ENCODE measurements at regions not wholly inside any gene's neighbourhood (a gene's known extent, or its start where the extent isn't known, plus 50 kb on each side); places are given as distances from the start of the nearest gene placed in this dataset.

GRCh38 chr5:175328176-175328575 lies 115.8 kb downstream of the DRD1 start:
- Mint-ChIP-seq H3K4me3 (no peak overlapping the region), H3K4me1 (ENCODE audit: unreplicated experiment) (no peaks in the 10 kb centered on the region), H3K9me3 (no peaks in the 10 kb centered on the region), H3K36me3 (no peaks in the 10 kb centered on the region), H3K27ac (no peak overlapping the region), H3K27me3 (peaks cover 9% of the 10 kb centered on the region)
- TF ChIP-seq, protein P1, sequence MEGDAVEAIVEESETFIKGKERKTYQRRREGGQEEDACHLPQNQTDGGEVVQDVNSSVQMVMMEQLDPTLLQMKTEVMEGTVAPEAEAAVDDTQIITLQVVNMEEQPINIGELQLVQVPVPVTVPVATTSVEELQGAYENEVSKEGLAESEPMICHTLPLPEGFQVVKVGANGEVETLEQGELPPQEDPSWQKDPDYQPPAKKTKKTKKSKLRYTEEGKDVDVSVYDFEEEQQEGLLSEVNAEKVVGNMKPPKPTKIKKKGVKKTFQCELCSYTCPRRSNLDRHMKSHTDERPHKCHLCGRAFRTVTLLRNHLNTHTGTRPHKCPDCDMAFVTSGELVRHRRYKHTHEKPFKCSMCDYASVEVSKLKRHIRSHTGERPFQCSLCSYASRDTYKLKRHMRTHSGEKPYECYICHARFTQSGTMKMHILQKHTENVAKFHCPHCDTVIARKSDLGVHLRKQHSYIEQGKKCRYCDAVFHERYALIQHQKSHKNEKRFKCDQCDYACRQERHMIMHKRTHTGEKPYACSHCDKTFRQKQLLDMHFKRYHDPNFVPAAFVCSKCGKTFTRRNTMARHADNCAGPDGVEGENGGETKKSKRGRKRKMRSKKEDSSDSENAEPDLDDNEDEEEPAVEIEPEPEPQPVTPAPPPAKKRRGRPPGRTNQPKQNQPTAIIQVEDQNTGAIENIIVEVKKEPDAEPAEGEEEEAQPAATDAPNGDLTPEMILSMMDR (conservative IDR thresholded peaks at IDR 0.05): no peak
- no peak for DNase-seq (ENCODE audit: extremely low spot score, unreplicated experiment)

- no peak for DNase-seq (ENCODE audit: extremely low spot score, unreplicated experiment)
- Mint-ChIP-seq H3K27me3 (peaks cover 18% of the 10 kb centered on the region), H3K4me3 (no peak overlapping the region), H3K4me1 (ENCODE audit: unreplicated experiment) (no peaks in the 10 kb centered on the region), H3K36me3 (no peaks in the 10 kb centered on the region), H3K9me3 (no peaks in the 10 kb centered on the region), H3K27ac (no peak overlapping the region)
- TF ChIP-seq, protein P1 (conservative IDR thresholded peaks at IDR 0.05): no peak
These were observed 118.3 kb downstream of the DRD1 start for GRCh38 chr5:175325681-175326080.

DNA sequence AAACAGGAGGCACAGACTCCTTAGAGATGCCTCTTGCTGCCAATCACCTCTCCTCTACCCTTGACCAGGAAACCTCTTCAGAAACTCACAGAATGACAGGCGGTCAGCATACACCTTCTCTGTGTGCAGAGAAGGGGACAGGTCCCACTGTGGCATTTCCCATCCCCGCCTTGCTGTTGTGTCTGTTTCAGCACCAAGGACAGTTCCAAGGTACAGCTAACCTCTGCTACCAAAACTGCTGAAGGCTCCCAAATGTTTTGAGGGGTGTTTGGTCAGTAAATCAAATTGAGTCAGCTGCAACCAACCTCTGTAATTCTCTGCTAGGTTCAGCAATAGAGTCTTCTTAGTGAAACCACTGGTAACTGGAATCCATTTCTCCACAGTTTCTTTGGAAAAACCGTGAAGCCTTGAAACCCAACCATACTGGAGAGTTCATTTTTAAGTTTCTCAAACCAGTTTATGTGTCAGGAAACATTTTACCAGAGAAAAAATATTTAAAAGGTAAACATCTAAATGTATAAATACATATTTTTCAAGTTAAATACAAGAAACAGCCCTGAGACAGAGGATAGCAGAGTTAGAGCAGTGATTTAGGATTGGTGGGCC lies 122.0 kb downstream of the DRD1 start:
- no peak overlapping the region for H3K27ac Mint-ChIP-seq
- TF ChIP-seq, protein P1 (conservative IDR thresholded peaks at IDR 0.05): no peak
- H3K27me3 Mint-ChIP-seq: peaks cover 18% of the 10 kb centered on the region
- no peaks in the 10 kb centered on the region for H3K9me3 Mint-ChIP-seq
- no peak for DNase-seq (ENCODE audit: extremely low spot score, unreplicated experiment)
- H3K36me3 Mint-ChIP-seq: no peaks in the 10 kb centered on the region
- H3K4me1 Mint-ChIP-seq (ENCODE audit: unreplicated experiment): no peaks in the 10 kb centered on the region
- H3K4me3 Mint-ChIP-seq: no peak overlapping the region

- Mint-ChIP-seq H3K27ac (no peak overlapping the region), H3K36me3 (no peaks in the 10 kb centered on the region), H3K9me3 (no peaks in the 10 kb centered on the region), H3K4me3 (no peak overlapping the region), H3K4me1 (ENCODE audit: unreplicated experiment) (no peaks in the 10 kb centered on the region), H3K27me3 (peaks cover 25% of the 10 kb centered on the region)
- TF ChIP-seq, protein P1 (conservative IDR thresholded peaks at IDR 0.05): no peak
- DNase-seq (ENCODE audit: extremely low spot score, unreplicated experiment): no peak
These were observed 124.8 kb downstream of the DRD1 start for GRCh38 chr5:175319199-175319598.

GRCh38 chr5:175317872-175318271 lies 126.1 kb downstream of the DRD1 start:
- Mint-ChIP-seq H3K36me3 (no peaks in the 10 kb centered on the region), H3K4me1 (ENCODE audit: unreplicated experiment) (no peaks in the 10 kb centered on the region), H3K4me3 (no peak overlapping the region), H3K27ac (no peak overlapping the region), H3K9me3 (no peaks in the 10 kb centered on the region), H3K27me3 (peaks cover 30% of the 10 kb centered on the region)
- TF ChIP-seq, protein P1 (conservative IDR thresholded peaks at IDR 0.05): no peak
- no peak for DNase-seq (ENCODE audit: extremely low spot score, unreplicated experiment)

Data from type B pancreatic cell (in vitro differentiated cells).